ENCODE measurements at regions not wholly inside any gene's neighbourhood (a gene's known extent, or its start where the extent isn't known, plus 50 kb on each side); places are given as distances from the start of the nearest gene placed in this dataset.
"Not testable (repeated sequence)": the region's sequence is repeated elsewhere in the genome, so short reads cannot be mapped to it uniquely, and the experiment has no call there.

- TF ChIP-seq POLR2A, CTCF (IDR thresholded peaks at IDR 0.05): not testable (repeated sequence)
Observed at GRCh38 chr16:5212501-5212900, 114.9 kb upstream of the EEF2KMT start.

Data from uterus (tissue), 2 donors.